ENCODE measurements at regions not wholly inside any gene's neighbourhood (a gene's known extent, or its start where the extent isn't known, plus 50 kb on each side); places are given as distances from the start of the nearest gene placed in this dataset.

- no peaks in the 10 kb centered on the region for H3K9me1 ChIP-seq (replicated peaks; ENCODE audit: control insufficient read depth, extremely low read depth, insufficient read depth, low read length)
- TF ChIP-seq JUN (IDR thresholded peaks at IDR 0.05; ENCODE audit: borderline replicate concordance, insufficient read depth, insufficient read length, low read depth) (no peak), POLR2A (IDR thresholded peaks at IDR 0.05; ENCODE audit: low read depth, low read length) (no peak), EZH2 (IDR thresholded peaks at IDR 0.05; ENCODE audit: borderline replicate concordance, low read depth, low read length, severe bottlenecking) (no peak), MYC (IDR thresholded peaks at IDR 0.05; ENCODE audit: low read depth, low read length) (no peak), MAX (IDR thresholded peaks at IDR 0.05; ENCODE audit: insufficient read depth, insufficient read length) (no peak), GATA2 (IDR thresholded peaks at IDR 0.05; ENCODE audit: insufficient read depth, insufficient read length, low read depth, low read length) (no peak), CTCF (IDR thresholded peaks at IDR 0.05; ENCODE audit: extremely low read depth in 1 of 2, insufficient read depth in 1 of 2, low read depth in 1 of 2, low read length in 2 of 2) (no peak), FOS (IDR thresholded peaks at IDR 0.05; ENCODE audit: borderline replicate concordance, insufficient read depth, low read length) (no peak), POLR2AphosphoS5 (IDR thresholded peaks at IDR 0.05; ENCODE audit: insufficient read depth, low read depth, low read length) (no peak)
- H3K36me3 ChIP-seq (ENCODE audit: control insufficient read depth in 2 of 2, extremely low read depth in 1 of 2, insufficient read depth in 2 of 2, low read length in 2 of 2) = no peaks in the 10 kb centered on the region
- ChIA-PET CTCF (interaction anchor here (0.8 to 0.9 kb wide), 3 partner anchors 17 to 68 kb away, joined by 3 read pairs; no protein-coding TSS in a partner anchor), POLR2A (no interaction called here)
- no peaks in the 10 kb centered on the region for H3K27me3 ChIP-seq (ENCODE audit: control insufficient read depth in 2 of 2, insufficient read depth in 2 of 2, low read length in 2 of 2)
- no peaks in the 10 kb centered on the region for H3K4me1 ChIP-seq (ENCODE audit: control insufficient read depth, extremely low read depth, insufficient read depth, low read length)
- DNase-seq (ENCODE audit: low read depth, low spot score) (no peak), FAIRE-seq (no peak)
- H3K79me2 ChIP-seq (ENCODE audit: control insufficient read depth, insufficient read depth, low read length) = no peaks in the 10 kb centered on the region
- H3K4me2 ChIP-seq (ENCODE audit: insufficient read depth, low read length) = no peak overlapping the region
- no peaks in the 10 kb centered on the region for H3K9me3 ChIP-seq (replicated peaks; ENCODE audit: control insufficient read depth, insufficient read depth, low read length)
- H3K27ac ChIP-seq (ENCODE audit: insufficient read depth, low read depth, low read length) = no peak overlapping the region
- dilution Hi-C loops (cut with MboI; ENCODE audit: extremely low pct_ligation_motif_present, low sequenced_read_pairs) = no loop called here
- intact Hi-C loops (cut with micrococcal nuclease) = no loop called here
- no peak overlapping the region for H2AFZ ChIP-seq (ENCODE audit: low read depth, low read length)
- no TSS peak for BruUV-seq (replicated peaks)
- no peak overlapping the region for H3K4me3 ChIP-seq (replicated peaks in 1 of 3; ENCODE audit: insufficient read depth in 1 of 3, low read depth in 1 of 3, low read length in 3 of 3)
- no peaks in the 10 kb centered on the region for H4K20me1 ChIP-seq (replicated peaks; ENCODE audit: control insufficient read depth, extremely low read depth, insufficient read depth, low read length)
- no peak overlapping the region for H3K9ac ChIP-seq (replicated peaks; ENCODE audit: extremely low read depth, insufficient read depth, low read length)
Observed at GRCh38 chr1:244937099-244937498, 72.8 kb upstream of the HNRNPU start.
